Large intestine (tissue), 3 donors: ENCODE measurements at regions not wholly inside any gene's neighbourhood (a gene's known extent, or its start where the extent isn't known, plus 50 kb on each side); places are given as distances from the start of the nearest gene placed in this dataset.

Source experiments
- DNase-seq, 2 donors: peaks; one replicate each; pipeline versions ENCODE4 v3.0.0 to v3.0.0-alpha.2; 2013
- H3K27ac ChIP-seq: one replicate; pipeline ENCODE4 v1.5.1; 2013; ENCODE audit warnings: low read length
- H3K27me3 ChIP-seq: 2 replicates; pipeline ENCODE4 v1.6.1; 2013; ENCODE audit warnings: low read length; ENCODE audit not compliant: control insufficient read depth, insufficient read depth
- H3K36me3 ChIP-seq: 2 replicates; pipeline ENCODE4 v1.6.1; 2013; ENCODE audit warnings: low read length; ENCODE audit not compliant: control insufficient read depth, insufficient read depth
- H3K4me1 ChIP-seq: one replicate; pipeline ENCODE4 v1.6.1; 2013; ENCODE audit warnings: low read length; ENCODE audit not compliant: control insufficient read depth, insufficient read depth
- H3K4me3 ChIP-seq: one replicate; pipeline ENCODE4 v1.5.1; 2013; ENCODE audit warnings: low read length
- H3K9me3 ChIP-seq: one replicate; pipeline ENCODE4 v1.6.1; 2013; ENCODE audit warnings: mild to moderate bottlenecking, low read depth, low read length, moderate library complexity; ENCODE audit not compliant: control insufficient read depth
- WGBS: methylation state at CpG from one replicate; pipeline ENCODE4 v1.1.5; 2013; ENCODE audit warnings: low lambda C conversion rate; ENCODE audit not compliant: insufficient coverage; 5-methylcytosine and 5-hydroxymethylcytosine counted together

DNA sequence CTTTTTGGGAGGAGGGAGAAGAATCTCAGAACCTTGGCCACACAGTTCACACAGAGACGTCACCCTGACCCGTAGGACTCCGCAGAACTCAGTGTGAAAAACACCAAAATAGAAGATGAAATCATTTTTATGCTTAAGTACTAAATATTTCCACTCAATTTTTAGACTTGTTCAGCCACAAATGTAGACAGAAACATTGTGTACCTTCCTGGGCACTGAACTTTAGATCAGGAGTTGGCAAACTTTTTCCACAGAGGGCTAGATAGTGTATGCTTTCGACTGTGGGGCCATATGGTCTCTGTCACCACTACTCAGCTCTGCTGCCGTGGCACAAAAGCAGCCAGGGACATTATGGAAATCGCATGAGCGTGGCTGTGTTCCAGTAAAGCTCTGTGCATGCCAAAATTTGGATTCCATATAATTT, 61.8 kb upstream of the STOX2 start:
- 100% methylated on average over 1 of the region's 7 CpGs for WGBS
- H3K27me3 ChIP-seq = no peaks in the 10 kb centered on the region
- no peak overlapping the region for H3K27ac ChIP-seq
- no peaks in the 10 kb centered on the region for H3K4me1 ChIP-seq
- no peak for DNase-seq
- no peak overlapping the region for H3K4me3 ChIP-seq
- no peaks in the 10 kb centered on the region for H3K36me3 ChIP-seq
- H3K9me3 ChIP-seq = no peaks in the 10 kb centered on the region

DNA sequence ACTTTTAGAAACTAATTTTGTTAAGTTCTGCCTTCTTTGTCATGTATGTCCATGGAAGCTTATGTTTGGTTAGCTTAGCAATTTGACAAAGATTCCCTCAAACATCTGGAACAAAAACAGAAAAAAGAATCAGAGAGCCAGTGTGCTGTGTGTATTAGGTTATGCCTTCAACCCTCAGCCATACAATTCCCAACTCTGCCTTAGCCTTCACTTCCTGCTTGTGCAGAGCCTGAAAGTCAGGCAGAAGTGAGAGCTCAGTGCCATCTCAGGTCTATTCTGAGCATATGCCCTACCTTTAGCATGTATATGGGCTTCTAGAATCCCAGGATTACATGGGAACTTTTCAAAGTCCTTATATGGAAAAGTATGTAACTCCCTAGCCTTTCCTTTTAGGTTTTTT, 58.2 kb upstream of the STOX2 start:
- Histone ChIP-seq H3K27ac (no peak overlapping the region), H3K9me3 (no peaks in the 10 kb centered on the region), H3K27me3 (no peaks in the 10 kb centered on the region), H3K4me3 (no peak overlapping the region), H3K36me3 (no peaks in the 10 kb centered on the region), H3K4me1 (no peaks in the 10 kb centered on the region)
- DNase-seq = no peak

DNA sequence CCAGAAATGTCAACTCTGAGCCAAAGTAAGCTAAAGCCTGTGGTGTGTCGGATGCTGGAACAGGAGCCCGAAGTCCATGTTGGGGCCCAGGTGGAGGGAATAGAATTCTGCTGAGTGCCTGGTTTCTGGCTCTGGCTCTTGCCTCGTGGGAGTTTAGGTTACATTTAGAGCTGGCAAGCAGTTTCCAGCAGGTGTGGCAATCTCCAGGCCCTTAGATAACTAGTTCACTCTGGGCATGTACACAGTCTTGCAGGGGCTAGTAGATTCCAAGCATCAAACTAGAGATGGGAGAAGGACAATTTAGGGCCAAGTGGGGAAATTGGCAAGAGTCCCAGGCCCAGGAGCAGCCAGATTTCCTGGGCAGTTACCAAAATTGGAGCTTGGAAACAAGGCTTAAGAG, 56.3 kb upstream of the STOX2 start:
- peaks cover 2% of the 10 kb centered on the region for H3K27me3 ChIP-seq
- no peaks in the 10 kb centered on the region for H3K36me3 ChIP-seq
- H3K4me3 ChIP-seq = no peak overlapping the region
- WGBS = 50% methylated on average over 1 of the region's 3 CpGs
- no peaks in the 10 kb centered on the region for H3K4me1 ChIP-seq
- no peak overlapping the region for H3K27ac ChIP-seq
- no peak for DNase-seq
- H3K9me3 ChIP-seq = no peaks in the 10 kb centered on the region

DNA sequence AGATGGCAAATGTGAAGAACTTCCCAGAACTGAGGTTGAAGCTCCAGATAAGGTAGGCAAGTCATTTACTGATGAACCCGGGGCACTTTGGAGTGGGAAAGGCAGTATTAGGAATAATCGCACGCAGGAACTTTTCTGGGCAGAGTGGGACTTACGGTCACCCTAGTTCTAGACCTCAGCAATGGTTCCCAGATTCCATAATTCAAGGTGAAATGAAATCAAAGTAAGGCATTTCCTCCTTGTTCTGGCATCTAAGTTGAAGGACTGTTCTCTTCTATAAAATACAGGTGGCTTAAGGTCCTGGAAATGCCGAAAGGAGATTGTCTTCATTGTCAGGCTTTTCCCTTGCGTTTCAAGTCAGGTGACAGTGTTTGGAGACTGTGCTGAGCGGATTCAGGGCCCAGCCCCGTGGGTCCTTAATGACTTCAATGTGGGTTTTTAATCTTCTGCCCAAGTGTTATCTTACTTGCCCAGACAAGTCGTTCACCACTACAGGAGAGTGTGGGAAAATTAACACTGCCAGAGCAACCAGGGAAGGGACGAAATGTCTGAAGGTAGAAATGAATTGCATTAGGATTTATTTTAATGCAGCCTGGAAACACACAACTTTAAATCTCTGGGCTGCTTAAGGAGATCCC, 52.1 kb upstream of the STOX2 start:
- no peaks in the 10 kb centered on the region for H3K9me3 ChIP-seq
- H3K4me1 ChIP-seq = no peaks in the 10 kb centered on the region
- DNase-seq = no peak
- no peaks in the 10 kb centered on the region for H3K36me3 ChIP-seq
- no peak overlapping the region for H3K27ac ChIP-seq
- 50% methylated on average over 2 of the region's 10 CpGs for WGBS
- H3K4me3 ChIP-seq = no peak overlapping the region
- H3K27me3 ChIP-seq = peaks cover 4% of the 10 kb centered on the region

DNA sequence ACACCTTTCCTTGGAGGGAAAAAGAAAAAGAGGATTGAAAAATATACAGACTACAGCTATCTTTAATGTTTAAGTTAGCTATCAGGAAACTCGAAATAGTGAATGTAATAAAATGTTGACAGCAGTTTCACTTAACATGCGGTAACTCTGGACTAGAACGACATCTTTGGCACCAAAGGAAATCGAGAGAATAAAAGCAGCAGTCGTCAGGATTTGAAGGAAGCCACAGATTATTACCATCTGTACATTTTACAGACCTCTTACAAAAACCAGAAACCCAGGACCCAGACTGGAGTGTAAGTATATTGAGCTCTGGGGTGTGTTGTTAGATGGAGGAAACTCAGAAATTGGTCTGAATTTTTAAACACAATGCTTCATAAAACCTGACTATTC, 51.6 kb upstream of the STOX2 start:
- Histone ChIP-seq H3K27ac (no peak overlapping the region), H3K9me3 (no peaks in the 10 kb centered on the region), H3K27me3 (peaks cover 4% of the 10 kb centered on the region), H3K4me3 (no peak overlapping the region), H3K4me1 (no peaks in the 10 kb centered on the region), H3K36me3 (no peaks in the 10 kb centered on the region)
- DNase-seq = no peak
- WGBS = 40% methylated on average over 1 of the region's 5 CpGs
